GM12865 (cell line): ENCODE measurements at regions not wholly inside any gene's neighbourhood (a gene's known extent, or its start where the extent isn't known, plus 50 kb on each side); places are given as distances from the start of the nearest gene placed in this dataset.
A peak's percentile ranks its signal among the peaks of the same experiment; 100 is the strongest.

Source experiments
- DNase-seq: peaks from one replicate; pipeline ENCODE4 v3.0.0; 2010; ENCODE audit warnings: low read depth
- H3K4me3 ChIP-seq: 2 replicates; pipeline ENCODE4 v1.5.1; 2011; ENCODE audit warnings: mild to moderate bottlenecking, low read depth, low read length, control low read depth
- TF ChIP-seq, protein P1 (sequence below): IDR thresholded peaks from 2 replicates; pipeline ENCODE4 v1.5.1; 2011; ENCODE audit warnings: low read length, control low read depth, low read depth, inconsistent platforms; ENCODE audit not compliant: insufficient read depth; ENCODE audit errors: missing control alignments

DNA sequence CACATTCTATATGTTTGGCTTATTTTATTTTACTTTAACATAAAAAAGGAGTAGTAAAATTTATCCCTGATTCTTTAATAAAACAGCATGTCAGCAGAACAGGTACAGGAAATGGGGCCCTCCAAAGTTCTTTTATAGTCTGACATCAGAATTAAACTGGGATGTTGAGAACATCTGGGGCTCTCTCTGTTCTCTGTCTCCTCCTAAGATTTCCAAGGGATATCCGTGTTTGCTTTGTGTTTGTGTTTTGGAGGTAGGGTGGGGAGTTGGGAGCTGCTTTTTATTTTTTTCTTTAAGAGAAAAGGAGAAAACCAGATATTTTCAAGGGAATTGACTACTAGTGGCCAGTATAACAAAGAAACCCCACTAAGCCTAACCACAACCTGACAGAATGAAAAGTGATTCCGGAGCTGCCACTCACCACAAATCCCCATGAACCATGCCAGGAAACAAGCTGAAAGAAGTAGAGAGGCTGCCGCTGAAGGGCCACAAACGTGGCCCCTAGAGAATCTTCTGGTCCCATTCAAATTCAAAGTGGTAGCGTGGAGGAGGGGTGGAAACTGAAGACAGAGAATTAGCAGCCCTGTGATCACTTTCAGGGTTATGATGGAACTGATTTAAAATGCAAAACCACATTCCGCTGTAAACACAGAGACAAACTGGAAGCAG, 369.6 kb upstream of the ADGRL2 start:
- TF ChIP-seq, protein P1, sequence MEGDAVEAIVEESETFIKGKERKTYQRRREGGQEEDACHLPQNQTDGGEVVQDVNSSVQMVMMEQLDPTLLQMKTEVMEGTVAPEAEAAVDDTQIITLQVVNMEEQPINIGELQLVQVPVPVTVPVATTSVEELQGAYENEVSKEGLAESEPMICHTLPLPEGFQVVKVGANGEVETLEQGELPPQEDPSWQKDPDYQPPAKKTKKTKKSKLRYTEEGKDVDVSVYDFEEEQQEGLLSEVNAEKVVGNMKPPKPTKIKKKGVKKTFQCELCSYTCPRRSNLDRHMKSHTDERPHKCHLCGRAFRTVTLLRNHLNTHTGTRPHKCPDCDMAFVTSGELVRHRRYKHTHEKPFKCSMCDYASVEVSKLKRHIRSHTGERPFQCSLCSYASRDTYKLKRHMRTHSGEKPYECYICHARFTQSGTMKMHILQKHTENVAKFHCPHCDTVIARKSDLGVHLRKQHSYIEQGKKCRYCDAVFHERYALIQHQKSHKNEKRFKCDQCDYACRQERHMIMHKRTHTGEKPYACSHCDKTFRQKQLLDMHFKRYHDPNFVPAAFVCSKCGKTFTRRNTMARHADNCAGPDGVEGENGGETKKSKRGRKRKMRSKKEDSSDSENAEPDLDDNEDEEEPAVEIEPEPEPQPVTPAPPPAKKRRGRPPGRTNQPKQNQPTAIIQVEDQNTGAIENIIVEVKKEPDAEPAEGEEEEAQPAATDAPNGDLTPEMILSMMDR, result no peak
- peak; percentile 31 for DNase-seq
- H3K4me3 ChIP-seq, result no peak overlapping the region

DNA sequence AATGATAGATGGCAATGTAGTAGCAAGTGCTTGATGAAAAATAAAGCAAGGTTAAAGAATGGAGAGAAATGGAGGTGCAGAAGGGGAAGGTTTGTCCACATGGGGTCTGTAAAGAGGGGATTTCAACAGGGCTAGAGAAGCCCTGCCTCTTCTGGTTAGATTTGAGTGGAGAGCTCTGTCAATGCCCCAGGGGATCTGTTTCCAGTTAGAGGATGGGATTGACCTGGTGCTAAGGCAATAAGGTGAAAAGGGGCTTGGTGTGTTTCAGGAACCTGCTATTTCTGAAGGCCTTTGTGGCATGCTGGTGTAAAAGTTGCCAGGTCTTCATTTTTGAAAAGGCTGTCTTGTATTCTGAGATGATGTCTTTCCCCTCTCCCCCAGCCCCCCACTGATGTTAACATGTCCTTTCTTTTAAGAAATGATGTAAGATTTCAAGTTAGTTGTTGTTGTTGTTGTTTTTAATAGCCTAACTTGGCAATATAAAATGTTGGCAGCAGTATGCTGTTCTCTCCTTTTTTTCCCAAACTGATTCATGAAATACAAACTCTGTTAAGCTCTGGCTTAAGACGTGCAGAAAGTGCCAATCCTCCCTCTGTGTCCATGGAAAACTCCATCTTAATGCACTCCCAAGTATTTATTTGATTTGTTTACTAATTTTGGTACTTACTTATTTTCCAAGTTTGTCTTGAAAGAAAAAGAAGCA, 370.3 kb upstream of the ADGRL2 start:
- TF ChIP-seq, protein P1, result no peak
- no peak overlapping the region for H3K4me3 ChIP-seq
- no peak for DNase-seq

DNA sequence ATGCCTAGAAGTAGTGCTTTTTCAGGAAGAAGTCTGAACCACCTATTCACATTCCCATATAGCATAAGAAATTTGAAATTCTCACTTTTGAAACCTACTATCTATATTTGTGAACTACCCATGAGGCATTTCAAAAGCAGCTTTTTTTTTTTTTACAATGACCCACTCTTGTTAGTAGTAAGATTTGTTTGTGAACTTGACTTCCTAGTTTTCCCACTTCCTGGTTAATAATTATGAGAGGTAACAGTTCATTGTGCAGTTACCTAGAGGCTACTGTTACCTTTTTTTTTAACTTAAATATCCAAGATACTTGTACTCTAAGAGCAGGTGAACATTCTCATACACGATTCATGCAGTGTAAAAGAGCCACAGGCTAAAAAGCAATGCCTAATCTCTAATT, 371.7 kb upstream of the ADGRL2 start:
- H3K4me3 ChIP-seq, result no peak overlapping the region
- no peak for DNase-seq
- TF ChIP-seq, protein P1, result no peak

DNA sequence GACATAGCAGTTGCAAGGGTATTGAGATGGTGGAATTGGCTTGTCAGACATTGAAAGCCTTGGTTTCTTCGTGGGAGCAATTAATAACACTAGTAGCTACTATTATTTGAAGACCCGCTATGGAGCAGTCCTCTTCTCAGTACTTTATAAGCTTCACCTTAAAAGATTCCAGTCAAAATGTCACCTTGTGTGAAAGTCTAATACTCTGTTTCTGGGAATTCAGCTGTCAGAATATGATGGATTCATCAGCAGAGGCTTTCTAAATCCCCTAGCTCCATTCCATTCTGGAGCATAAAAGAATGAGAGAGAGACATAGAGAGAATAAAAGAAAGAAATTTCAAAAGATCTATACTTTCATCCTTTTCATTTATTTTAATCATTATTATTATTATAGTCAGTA, 375.9 kb upstream of the ADGRL2 start:
- H3K4me3 ChIP-seq, result no peak overlapping the region
- TF ChIP-seq, protein P1, result no peak
- no peak for DNase-seq

DNA sequence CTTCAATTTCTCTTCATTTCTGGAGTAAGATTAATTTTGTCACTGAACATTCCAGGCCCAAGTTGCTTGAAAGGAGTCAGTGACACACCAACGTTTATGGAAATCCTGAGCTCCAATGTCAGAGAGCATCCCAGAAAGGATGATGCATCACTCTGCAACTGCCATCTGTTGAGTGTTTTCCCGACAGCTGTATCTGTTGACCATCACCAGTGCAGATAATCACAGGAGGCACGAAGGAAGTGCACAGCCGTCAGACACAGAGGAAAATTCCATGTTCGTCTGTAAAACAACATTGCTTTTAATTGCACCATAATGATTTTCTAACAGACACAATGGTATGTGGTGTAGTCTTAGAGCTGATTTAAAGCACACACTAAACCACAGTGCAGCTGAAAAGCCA, 376.7 kb upstream of the ADGRL2 start:
- no peak for DNase-seq
- H3K4me3 ChIP-seq, result no peak overlapping the region
- TF ChIP-seq, protein P1, result no peak

DNA sequence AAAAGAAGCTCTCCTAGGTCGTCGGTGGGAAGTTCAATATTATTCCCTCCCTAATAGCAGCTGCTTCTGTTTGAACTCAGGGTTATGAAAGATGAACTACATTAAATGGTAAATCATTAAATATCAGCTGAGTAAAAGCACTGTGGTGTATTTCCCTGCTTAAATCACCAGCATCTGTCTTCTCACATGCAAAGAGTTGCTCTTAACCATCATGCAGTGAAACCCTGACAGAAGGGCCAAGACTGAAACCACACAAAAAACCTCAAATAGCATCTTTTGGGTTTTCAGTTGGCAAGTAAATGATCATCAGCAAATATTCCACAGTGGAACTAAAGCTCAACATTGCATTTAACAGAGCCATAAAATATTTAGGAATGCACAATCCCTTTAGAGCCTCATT, 380.0 kb upstream of the ADGRL2 start:
- peak; percentile 32 for DNase-seq
- H3K4me3 ChIP-seq, result no peak overlapping the region
- TF ChIP-seq, protein P1, result no peak
